MM.1S (cell line): ENCODE measurements at regions not wholly inside any gene's neighbourhood (a gene's known extent, or its start where the extent isn't known, plus 50 kb on each side); places are given as distances from the start of the nearest gene placed in this dataset.

Source experiments
- DNase-seq: peaks from one replicate; pipeline ENCODE4 v3.0.0-alpha.2; 2015
- H2AFZ ChIP-seq: fragments of 300-600 bp; sonication (generic); 2 replicates; pipeline ENCODE4 v1.6.0; 2016; ENCODE audit warnings: antibody characterized with exemption, low read length
- H3F3A ChIP-seq: fragments of 300-600 bp; sonication (generic); 2 replicates; pipeline ENCODE4 v1.6.1; 2016; ENCODE audit warnings: mild to moderate bottlenecking, antibody characterized with exemption, low read length, moderate library complexity, mixed read lengths; ENCODE audit not compliant: insufficient read depth
- H3K27ac ChIP-seq: fragments of 300-600 bp; sonication (generic); 2 replicates; pipeline ENCODE4 v1.5.1; 2016; ENCODE audit warnings: mild to moderate bottlenecking, low read length
- H3K27me3 ChIP-seq: fragments of 300-600 bp; sonication (generic); replicated peaks from 2 replicates; pipeline ENCODE4 v1.6.0; 2016; ENCODE audit warnings: low read length; ENCODE audit not compliant: insufficient read depth
- H3K36me3 ChIP-seq: fragments of 300-600 bp; sonication (generic); replicated peaks from 2 replicates; pipeline ENCODE4 v1.6.1; 2016; ENCODE audit warnings: mild to moderate bottlenecking, low read length, mixed read lengths; ENCODE audit not compliant: insufficient read depth
- H3K4me1 ChIP-seq: fragments of 300-600 bp; sonication (generic); 2 replicates; pipeline ENCODE4 v1.6.1; 2016; ENCODE audit warnings: low read length, mixed read lengths
- H3K4me2 ChIP-seq: fragments of 300-600 bp; sonication (generic); 2 replicates; pipeline ENCODE4 v1.6.0; 2016; ENCODE audit warnings: low read depth, low read length
- H3K4me3 ChIP-seq: fragments of 300-600 bp; sonication (generic); 2 replicates; pipeline ENCODE4 v1.5.1; 2016; ENCODE audit warnings: low read length, mixed read lengths
- H3K79me2 ChIP-seq: fragments of 300-600 bp; sonication (generic); 2 replicates; pipeline ENCODE4 v1.6.1; 2016; ENCODE audit warnings: mixed run types, low read length, mixed read lengths
- H3K9ac ChIP-seq: fragments of 300-600 bp; sonication (generic); 2 replicates; pipeline ENCODE4 v1.6.1; 2016; ENCODE audit warnings: low read length, mixed read lengths
- H3K9me2 ChIP-seq: fragments of 300-600 bp; sonication (generic); replicated peaks from 2 replicates; pipeline ENCODE4 v1.6.1; 2016; ENCODE audit warnings: mild to moderate bottlenecking, low read length, mixed read lengths; ENCODE audit not compliant: insufficient read depth
- H3K9me3 ChIP-seq: fragments of 300-600 bp; sonication (generic); replicated peaks from 2 replicates; pipeline ENCODE4 v1.6.1; 2016; ENCODE audit warnings: mild to moderate bottlenecking, low read length, mixed read lengths; ENCODE audit not compliant: insufficient read depth
- H4K20me1 ChIP-seq: fragments of 300-600 bp; sonication (generic); 2 replicates; pipeline ENCODE4 v1.6.1; 2016; ENCODE audit warnings: mild to moderate bottlenecking, low read length, moderate library complexity, mixed read lengths; ENCODE audit not compliant: insufficient read depth
- CTCF ChIP-seq: fragments of 300-600 bp; sonication (generic); IDR thresholded peaks from 2 replicates; pipeline ENCODE4 v1.5.1; 2016; ENCODE audit warnings: antibody characterized with exemption, low read length, mixed read lengths
- EZH2 ChIP-seq: fragments of 300-600 bp; sonication (generic); optimal IDR thresholded peaks from 2 replicates; pipeline ENCODE3; 2017; ENCODE audit warnings: low read depth, mild to moderate bottlenecking, antibody characterized with exemption, low read length, mixed read lengths
- EZH2phosphoT487 ChIP-seq: fragments of 300-600 bp; sonication (generic); IDR thresholded peaks from 2 replicates; pipeline ENCODE4 v1.6.1; 2018; ENCODE audit warnings: antibody characterized with exemption, low read length

GRCh38 chr2:122078451-122078850 is 323.0 kb downstream of the TSN start:
- H3K27me3 ChIP-seq, result no peaks in the 10 kb centered on the region
- H2AFZ ChIP-seq, result no peak overlapping the region

DNA sequence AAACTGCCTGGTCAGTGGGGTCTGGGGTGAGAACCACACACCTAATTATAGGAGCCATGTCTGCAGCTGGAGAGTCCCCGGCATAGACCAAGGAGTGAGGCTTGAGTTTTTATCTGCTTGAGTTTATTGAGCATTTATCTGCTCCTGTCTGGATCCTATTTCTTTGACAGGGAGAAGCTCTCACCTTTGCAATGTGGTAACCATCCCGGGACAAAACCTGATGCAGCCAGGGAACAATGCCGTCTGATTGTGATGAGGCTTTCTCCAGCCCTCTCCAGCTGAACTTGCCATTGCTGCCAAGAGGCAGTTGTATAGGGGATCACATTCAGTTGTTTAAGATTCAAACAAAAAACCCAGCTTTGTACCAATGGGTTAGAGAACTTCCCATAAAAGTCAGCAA is 324.4 kb downstream of the TSN start:
- Histone ChIP-seq H3F3A (no peaks in the 10 kb centered on the region), H3K36me3 (no peaks in the 10 kb centered on the region), H3K9ac (no peak overlapping the region), H3K4me2 (no peak overlapping the region), H3K27ac (no peak overlapping the region), H4K20me1 (no peaks in the 10 kb centered on the region), H3K79me2 (no peaks in the 10 kb centered on the region), H2AFZ (no peak overlapping the region), H3K4me1 (no peaks in the 10 kb centered on the region), H3K9me3 (no peaks in the 10 kb centered on the region), H3K4me3 (no peak overlapping the region), H3K27me3 (no peaks in the 10 kb centered on the region), H3K9me2 (no peaks in the 10 kb centered on the region)
- no peak for DNase-seq
- TF ChIP-seq CTCF (no peak), EZH2phosphoT487 (no peak), EZH2 (no peak)

More at GRCh38 chr2:122078451-122078850, 323.0 kb downstream of the TSN start:
- H3K4me2 ChIP-seq, result no peak overlapping the region
- no peak overlapping the region for H3K27ac ChIP-seq
- H3K9me2 ChIP-seq, result no peaks in the 10 kb centered on the region
- TF ChIP-seq EZH2 (no peak), EZH2phosphoT487 (no peak)
- no peak for DNase-seq
- no peaks in the 10 kb centered on the region for H4K20me1 ChIP-seq
- no peak overlapping the region for H3K4me3 ChIP-seq
- H3K36me3 ChIP-seq, result no peaks in the 10 kb centered on the region
- H3F3A ChIP-seq, result no peaks in the 10 kb centered on the region
- H3K9ac ChIP-seq, result no peak overlapping the region
- H3K9me3 ChIP-seq, result no peaks in the 10 kb centered on the region
- no peaks in the 10 kb centered on the region for H3K4me1 ChIP-seq
- H3K79me2 ChIP-seq, result no peaks in the 10 kb centered on the region

- Histone ChIP-seq H3K9me3 (no peaks in the 10 kb centered on the region), H3K79me2 (no peaks in the 10 kb centered on the region), H3K4me2 (no peak overlapping the region), H3K27ac (no peak overlapping the region), H3F3A (no peaks in the 10 kb centered on the region), H3K9me2 (no peaks in the 10 kb centered on the region), H3K27me3 (no peaks in the 10 kb centered on the region), H3K4me1 (no peaks in the 10 kb centered on the region), H3K4me3 (no peak overlapping the region), H3K36me3 (no peaks in the 10 kb centered on the region), H3K9ac (no peak overlapping the region), H2AFZ (no peak overlapping the region), H4K20me1 (no peaks in the 10 kb centered on the region)
- TF ChIP-seq EZH2phosphoT487 (no peak), EZH2 (no peak), CTCF (no peak)
- DNase-seq, result no peak
Observed at GRCh38 chr2:122080316-122080715, 324.9 kb downstream of the TSN start.

DNA sequence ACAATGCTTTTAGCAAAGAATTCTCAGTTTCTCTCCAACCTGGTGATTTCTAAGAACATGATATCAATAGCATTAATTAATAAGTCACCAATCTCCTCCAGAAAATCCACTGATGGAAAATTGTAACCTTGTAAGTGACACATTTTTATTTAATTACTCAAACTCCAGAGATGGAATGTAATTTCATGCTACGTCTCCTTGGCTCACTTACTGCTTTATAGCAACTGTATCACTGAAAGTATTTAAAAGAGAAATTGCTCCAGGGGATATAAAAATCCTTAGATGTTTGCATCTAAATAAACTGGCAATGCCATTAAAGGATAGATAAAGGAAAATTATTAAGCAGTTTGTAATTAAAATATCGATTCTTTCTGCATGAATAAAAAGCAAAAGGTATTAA is 325.4 kb downstream of the TSN start:
- no peaks in the 10 kb centered on the region for H4K20me1 ChIP-seq
- no peaks in the 10 kb centered on the region for H3K27me3 ChIP-seq
- no peak overlapping the region for H3K4me2 ChIP-seq
- H3K9ac ChIP-seq, result no peak overlapping the region
- no peak overlapping the region for H3K27ac ChIP-seq
- no peaks in the 10 kb centered on the region for H3K79me2 ChIP-seq
- no peaks in the 10 kb centered on the region for H3F3A ChIP-seq
- H3K9me2 ChIP-seq, result no peaks in the 10 kb centered on the region
- no peaks in the 10 kb centered on the region for H3K4me1 ChIP-seq
- no peak overlapping the region for H3K4me3 ChIP-seq
- H3K9me3 ChIP-seq, result no peaks in the 10 kb centered on the region
- TF ChIP-seq EZH2phosphoT487 (no peak), CTCF (no peak), EZH2 (no peak)
- no peaks in the 10 kb centered on the region for H3K36me3 ChIP-seq
- H2AFZ ChIP-seq, result no peak overlapping the region
- no peak for DNase-seq
